Esophagus muscularis mucosa (tissue), 4 donors: ENCODE measurements at regions not wholly inside any gene's neighbourhood (a gene's known extent, or its start where the extent isn't known, plus 50 kb on each side); places are given as distances from the start of the nearest gene placed in this dataset.

Experiments
- CTCF ChIP-seq, 3 experiments: fragments of 200-600 bp in 2 of 3; fragments of 450-650 bp in 1 of 3; sonication (generic) in 2 of 3; IDR thresholded peaks; one replicate each; pipeline ENCODE4 v1.5.1; 2017 to 2019; ENCODE audit warnings: antibody characterized with exemption in 3 of 3, mild to moderate bottlenecking in 2 of 3, moderate library complexity in 1 of 3
- EP300 ChIP-seq: sonication (generic); formaldehyde crosslinking; IDR thresholded peaks from one replicate; pipeline ENCODE4 v1.6.1; 2017; ENCODE audit warnings: antibody characterized with exemption
- POLR2A ChIP-seq: fragments of 450-650 bp; IDR thresholded peaks from one replicate; pipeline ENCODE4 v1.6.1; 2017; ENCODE audit warnings: antibody characterized with exemption, moderate library complexity, mild to moderate bottlenecking, low read depth
- POLR2AphosphoS5 ChIP-seq, 2 donors: sonication (generic); formaldehyde crosslinking; IDR thresholded peaks; one replicate each; pipeline ENCODE4 v1.6.1; 2017; ENCODE audit warnings: antibody characterized with exemption in 2 of 2

- no peak for TF ChIP-seq POLR2A
- TF ChIP-seq CTCF (IDR thresholded peaks at IDR 0.05) = no peak
- TF ChIP-seq POLR2AphosphoS5 (IDR thresholded peaks at IDR 0.05) = no peak
- no peak for TF ChIP-seq EP300
These were observed 141.3 kb upstream of the TMEM106B start for GRCh38 chr7:12069757-12070156.
